ENCODE measurements at regions not wholly inside any gene's neighbourhood (a gene's known extent, or its start where the extent isn't known, plus 50 kb on each side); places are given as distances from the start of the nearest gene placed in this dataset.

GRCh38 chr5:13609504-13609903, 335.0 kb downstream of the DNAH5 start:
- no peak overlapping the region for H3K27ac ChIP-seq (ENCODE audit: low read length, poor library complexity, severe bottlenecking)
- no peak overlapping the region for H2AK5ac ChIP-seq (ENCODE audit: low read length, severe bottlenecking)
- H4K91ac ChIP-seq (ENCODE audit: low read length): no peak overlapping the region
- H3K4ac ChIP-seq (ENCODE audit: low read depth in 1 of 2, low read length in 2 of 2): no peak overlapping the region
- no peak overlapping the region for H2BK5ac ChIP-seq (ENCODE audit: low read depth, low read length, poor library complexity, severe bottlenecking)
- no peak overlapping the region for H3K4me3 ChIP-seq (ENCODE audit: insufficient read depth in 1 of 2, low read depth in 1 of 2, low read length in 2 of 2)
- no peak overlapping the region for H2BK12ac ChIP-seq (ENCODE audit: low read length in 2 of 2)
- DNase-seq: no peak
- H3K9ac ChIP-seq (ENCODE audit: low read length): no peak overlapping the region
- no peak overlapping the region for H4K8ac ChIP-seq (ENCODE audit: low read length)
- no peak overlapping the region for H3K18ac ChIP-seq (ENCODE audit: low read depth in 1 of 2, low read length in 2 of 2)
- H3K36me3 ChIP-seq (ENCODE audit: control insufficient read depth in 1 of 2, insufficient read depth in 2 of 2, low read depth in 1 of 2, low read length in 2 of 2): no peaks in the 10 kb centered on the region
- H3K23ac ChIP-seq (ENCODE audit: low read length in 2 of 2): no peak overlapping the region
- 77% methylated on average over 4 of the region's 4 CpGs for WGBS
- H2BK120ac ChIP-seq (ENCODE audit: low read depth, low read length): no peak overlapping the region
- H3K9me3 ChIP-seq (ENCODE audit: control insufficient read depth, low read length): no peaks in the 10 kb centered on the region
- H2AFZ ChIP-seq (ENCODE audit: low read depth, low read length): no peak overlapping the region
- no peaks in the 10 kb centered on the region for H3K79me1 ChIP-seq (replicated peaks; ENCODE audit: low read length, poor library complexity, severe bottlenecking)
- no peak overlapping the region for H2BK15ac ChIP-seq (ENCODE audit: low read depth, poor library complexity, severe bottlenecking)
- H3K27me3 ChIP-seq (ENCODE audit: control insufficient read depth in 1 of 2, insufficient read depth in 1 of 2, low read length in 2 of 2): no peaks in the 10 kb centered on the region
- H3K14ac ChIP-seq (ENCODE audit: low read length in 2 of 2): no peak overlapping the region
- no peak overlapping the region for H3K4me2 ChIP-seq (ENCODE audit: low read length, poor library complexity, severe bottlenecking)
- no peaks in the 10 kb centered on the region for H3K4me1 ChIP-seq (ENCODE audit: control insufficient read depth, insufficient read depth, low read depth, low read length)

GRCh38 chr5:13606051-13606450, 338.4 kb downstream of the DNAH5 start:
- WGBS: no CpG with 5 or more reads among the region's 1 CpG
- H2BK15ac ChIP-seq (ENCODE audit: low read depth, poor library complexity, severe bottlenecking): no peak overlapping the region
- no peaks in the 10 kb centered on the region for H3K9me3 ChIP-seq (ENCODE audit: control insufficient read depth, low read length)
- H3K4me2 ChIP-seq (ENCODE audit: low read length, poor library complexity, severe bottlenecking): no peak overlapping the region
- no peak overlapping the region for H3K4ac ChIP-seq (ENCODE audit: low read depth in 1 of 2, low read length in 2 of 2)
- H4K8ac ChIP-seq (ENCODE audit: low read length): no peak overlapping the region
- no peak overlapping the region for H3K14ac ChIP-seq (ENCODE audit: low read length in 2 of 2)
- H3K9ac ChIP-seq (ENCODE audit: low read length): no peak overlapping the region
- H3K18ac ChIP-seq (ENCODE audit: low read depth in 1 of 2, low read length in 2 of 2): no peak overlapping the region
- H3K4me1 ChIP-seq (ENCODE audit: control insufficient read depth, insufficient read depth, low read depth, low read length): peaks cover 5% of the 10 kb centered on the region
- no peak overlapping the region for H3K23ac ChIP-seq (ENCODE audit: low read length in 2 of 2)
- no peak overlapping the region for H3K4me3 ChIP-seq (ENCODE audit: insufficient read depth in 1 of 2, low read depth in 1 of 2, low read length in 2 of 2)
- H3K27me3 ChIP-seq (ENCODE audit: control insufficient read depth in 1 of 2, insufficient read depth in 1 of 2, low read length in 2 of 2): no peaks in the 10 kb centered on the region
- H3K36me3 ChIP-seq (ENCODE audit: control insufficient read depth in 1 of 2, insufficient read depth in 2 of 2, low read depth in 1 of 2, low read length in 2 of 2): no peaks in the 10 kb centered on the region
- no peak overlapping the region for H2BK5ac ChIP-seq (ENCODE audit: low read depth, low read length, poor library complexity, severe bottlenecking)
- no peak overlapping the region for H2BK12ac ChIP-seq (ENCODE audit: low read length in 2 of 2)
- H4K91ac ChIP-seq (ENCODE audit: low read length): no peak overlapping the region
- no peak for DNase-seq
- H2AFZ ChIP-seq (ENCODE audit: low read depth, low read length): no peak overlapping the region
- H3K79me1 ChIP-seq (replicated peaks; ENCODE audit: low read length, poor library complexity, severe bottlenecking): no peaks in the 10 kb centered on the region
- no peak overlapping the region for H2BK120ac ChIP-seq (ENCODE audit: low read depth, low read length)
- no peak overlapping the region for H3K27ac ChIP-seq (ENCODE audit: low read length, poor library complexity, severe bottlenecking)
- no peak overlapping the region for H2AK5ac ChIP-seq (ENCODE audit: low read length, severe bottlenecking)

GRCh38 chr5:13601112-13601511, 343.4 kb downstream of the DNAH5 start:
- 70% methylated on average over 1 of the region's 2 CpGs for WGBS
- H3K23ac ChIP-seq (ENCODE audit: low read length in 2 of 2): no peak overlapping the region

GRCh38 chr5:13595978-13596377, 348.5 kb downstream of the DNAH5 start:
- no peak overlapping the region for H3K4ac ChIP-seq (ENCODE audit: low read depth in 1 of 2, low read length in 2 of 2)
- no peaks in the 10 kb centered on the region for H3K36me3 ChIP-seq (ENCODE audit: control insufficient read depth in 1 of 2, insufficient read depth in 2 of 2, low read depth in 1 of 2, low read length in 2 of 2)
- no peak overlapping the region for H3K14ac ChIP-seq (ENCODE audit: low read length in 2 of 2)
- H2BK120ac ChIP-seq (ENCODE audit: low read depth, low read length): no peak overlapping the region
- no peak overlapping the region for H2BK15ac ChIP-seq (ENCODE audit: low read depth, poor library complexity, severe bottlenecking)
- WGBS: 55% methylated on average over 5 of the region's 6 CpGs
- H2BK5ac ChIP-seq (ENCODE audit: low read depth, low read length, poor library complexity, severe bottlenecking): no peak overlapping the region
- H2BK12ac ChIP-seq (ENCODE audit: low read length in 2 of 2): no peak overlapping the region
- no peaks in the 10 kb centered on the region for H3K27me3 ChIP-seq (ENCODE audit: control insufficient read depth in 1 of 2, insufficient read depth in 1 of 2, low read length in 2 of 2)
- H2AK5ac ChIP-seq (ENCODE audit: low read length, severe bottlenecking): no peak overlapping the region
- no peaks in the 10 kb centered on the region for H3K4me1 ChIP-seq (ENCODE audit: control insufficient read depth, insufficient read depth, low read depth, low read length)
- no peaks in the 10 kb centered on the region for H3K79me1 ChIP-seq (replicated peaks; ENCODE audit: low read length, poor library complexity, severe bottlenecking)
- H3K4me3 ChIP-seq (ENCODE audit: insufficient read depth in 1 of 2, low read depth in 1 of 2, low read length in 2 of 2): no peak overlapping the region
- no peak for DNase-seq
- no peak overlapping the region for H3K18ac ChIP-seq (ENCODE audit: low read depth in 1 of 2, low read length in 2 of 2)
- H3K4me2 ChIP-seq (ENCODE audit: low read length, poor library complexity, severe bottlenecking): no peak overlapping the region
- H4K91ac ChIP-seq (ENCODE audit: low read length): no peak overlapping the region
- no peak overlapping the region for H3K27ac ChIP-seq (ENCODE audit: low read length, poor library complexity, severe bottlenecking)
- no peak overlapping the region for H4K8ac ChIP-seq (ENCODE audit: low read length)
- peaks cover 4% of the 10 kb centered on the region for H3K9me3 ChIP-seq (ENCODE audit: control insufficient read depth, low read length)
- no peak overlapping the region for H3K9ac ChIP-seq (ENCODE audit: low read length)
- H3K23ac ChIP-seq (ENCODE audit: low read length in 2 of 2): no peak overlapping the region
- no peak overlapping the region for H2AFZ ChIP-seq (ENCODE audit: low read depth, low read length)

More at GRCh38 chr5:13601112-13601511, 343.4 kb downstream of the DNAH5 start:
- Histone ChIP-seq H3K4me1 (ENCODE audit: control insufficient read depth, insufficient read depth, low read depth, low read length) (peaks cover 5% of the 10 kb centered on the region), H3K4me3 (ENCODE audit: insufficient read depth in 1 of 2, low read depth in 1 of 2, low read length in 2 of 2) (no peak overlapping the region), H3K9me3 (ENCODE audit: control insufficient read depth, low read length) (peaks cover 4% of the 10 kb centered on the region), H2BK120ac (ENCODE audit: low read depth, low read length) (no peak overlapping the region), H3K79me1 (replicated peaks; ENCODE audit: low read length, poor library complexity, severe bottlenecking) (no peaks in the 10 kb centered on the region), H3K4me2 (ENCODE audit: low read length, poor library complexity, severe bottlenecking) (no peak overlapping the region), H3K14ac (ENCODE audit: low read length in 2 of 2) (no peak overlapping the region), H3K18ac (ENCODE audit: low read depth in 1 of 2, low read length in 2 of 2) (no peak overlapping the region), H2AK5ac (ENCODE audit: low read length, severe bottlenecking) (no peak overlapping the region), H4K91ac (ENCODE audit: low read length) (no peak overlapping the region), H2AFZ (ENCODE audit: low read depth, low read length) (no peak overlapping the region), H3K4ac (ENCODE audit: low read depth in 1 of 2, low read length in 2 of 2) (no peak overlapping the region), H2BK15ac (ENCODE audit: low read depth, poor library complexity, severe bottlenecking) (no peak overlapping the region), H2BK5ac (ENCODE audit: low read depth, low read length, poor library complexity, severe bottlenecking) (no peak overlapping the region), H4K8ac (ENCODE audit: low read length) (no peak overlapping the region), H3K36me3 (ENCODE audit: control insufficient read depth in 1 of 2, insufficient read depth in 2 of 2, low read depth in 1 of 2, low read length in 2 of 2) (no peaks in the 10 kb centered on the region), H3K27ac (ENCODE audit: low read length, poor library complexity, severe bottlenecking) (peak overlapping the region; percentile 46), H3K9ac (ENCODE audit: low read length) (no peak overlapping the region), H2BK12ac (ENCODE audit: low read length in 2 of 2) (no peak overlapping the region), H3K27me3 (ENCODE audit: control insufficient read depth in 1 of 2, insufficient read depth in 1 of 2, low read length in 2 of 2) (no peaks in the 10 kb centered on the region)
- DNase-seq: peak; percentile 36

Measured in mesenchymal stem cell (in vitro differentiated cells and primary cell).